Astrocyte of the spinal cord (primary cell): ENCODE measurements at regions not wholly inside any gene's neighbourhood (a gene's known extent, or its start where the extent isn't known, plus 50 kb on each side); places are given as distances from the start of the nearest gene placed in this dataset.

Experiments
- DNase-seq: peaks from one replicate; pipeline ENCODE4 v3.0.0; 2011; ENCODE audit warnings: low read depth, low spot score
- H3K4me3 ChIP-seq: 2 replicates; pipeline ENCODE4 v1.5.1; 2011; ENCODE audit warnings: low read depth, mild to moderate bottlenecking, low read length, moderate library complexity
- CTCF ChIP-seq: IDR thresholded peaks from 2 replicates; pipeline ENCODE4 v1.5.1; 2012; ENCODE audit warnings: low read depth, mild to moderate bottlenecking, low read length, inconsistent platforms
- in situ Hi-C: cut with HindIII; loops from 2 replicates; pipeline ENCODE4 v1.10.0; 2017; ENCODE audit warnings: low sequenced_read_pairs

DNA sequence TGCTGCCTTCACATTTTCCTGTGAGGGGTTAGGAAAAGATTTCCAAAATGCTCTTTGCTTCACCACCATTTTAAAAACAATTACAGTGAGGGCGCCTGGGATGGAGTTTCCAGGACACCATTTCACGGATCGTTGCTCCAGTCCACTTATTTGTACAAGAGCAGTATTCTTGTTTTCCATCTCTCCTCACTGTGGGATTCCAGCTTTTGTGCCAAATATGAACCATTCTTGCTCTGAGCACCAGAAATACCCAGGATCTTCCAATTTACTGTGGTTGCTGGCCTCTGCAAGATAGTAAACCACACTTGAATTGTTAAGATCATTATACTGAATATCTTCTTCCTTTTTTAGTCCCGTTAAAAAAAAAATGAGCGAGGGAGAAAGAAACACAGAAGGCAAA, 899.5 kb downstream of the TLE1 start:
- TF ChIP-seq CTCF = no peak
- in situ Hi-C loops = no loop called here
- DNase-seq = peak; percentile 71
- H3K4me3 ChIP-seq = no peak overlapping the region

GRCh38 chr9:80787636-80788035, 901.7 kb downstream of the TLE1 start:
- DNase-seq = no peak
- TF ChIP-seq CTCF = no peak
- no peak overlapping the region for H3K4me3 ChIP-seq
- in situ Hi-C loops = no loop called here

- TF ChIP-seq CTCF = no peak
- no peak for DNase-seq
- H3K4me3 ChIP-seq = no peak overlapping the region
- in situ Hi-C loops = no loop called here
Measured at GRCh38 chr9:80784647-80785046, 904.7 kb downstream of the TLE1 start.

- TF ChIP-seq CTCF = no peak
- in situ Hi-C loops = no loop called here
- no peak for DNase-seq
- no peak overlapping the region for H3K4me3 ChIP-seq
Measured at GRCh38 chr9:80775971-80776370, 913.4 kb downstream of the TLE1 start.

- no peak overlapping the region for H3K4me3 ChIP-seq
- DNase-seq = no peak
- in situ Hi-C loops = no loop called here
- no peak for TF ChIP-seq CTCF
Measured at GRCh38 chr9:80775530-80775929, 913.8 kb downstream of the TLE1 start.

- no peak for TF ChIP-seq CTCF
- DNase-seq = no peak
- no peak overlapping the region for H3K4me3 ChIP-seq
- in situ Hi-C loops = no loop called here
Measured at GRCh38 chr9:80771555-80772347, 917.6 kb downstream of the TLE1 start.

DNA sequence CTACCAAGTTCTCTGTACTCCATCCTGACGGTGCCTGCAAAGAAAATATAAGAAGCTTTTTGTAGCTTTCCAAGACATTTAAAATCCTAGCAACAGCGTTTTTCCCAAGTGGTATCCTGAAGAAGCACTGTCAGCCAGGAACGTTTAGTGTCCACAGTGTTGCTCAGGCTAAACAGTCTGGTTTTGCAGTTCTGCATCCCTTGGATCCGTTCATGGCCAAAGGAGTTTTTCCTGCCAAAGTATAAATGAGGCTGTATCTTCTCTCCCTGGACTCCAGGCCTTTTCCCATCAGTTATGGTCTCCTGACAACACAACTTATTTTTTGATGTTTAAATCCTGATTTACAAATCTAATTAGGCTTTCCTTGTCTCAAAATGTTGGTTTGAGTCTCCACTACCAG, 925.8 kb downstream of the TLE1 start:
- no peak overlapping the region for H3K4me3 ChIP-seq
- in situ Hi-C loops = no loop called here
- TF ChIP-seq CTCF = no peak
- DNase-seq = no peak
